Activated CD8-positive, alpha-beta memory T cell treated with anti-CD3 and anti-CD28 coated beads for 48 hours (primary cell): ENCODE measurements at regions not wholly inside any gene's neighbourhood (a gene's known extent, or its start where the extent isn't known, plus 50 kb on each side); places are given as distances from the start of the nearest gene placed in this dataset.

Source experiments
- DNase-seq, 3 experiments: peaks; one replicate each; pipeline ENCODE4 v3.0.0-alpha.2; 2020; ENCODE audit warnings: low read depth in 2 of 3, low spot score in 2 of 3

DNA sequence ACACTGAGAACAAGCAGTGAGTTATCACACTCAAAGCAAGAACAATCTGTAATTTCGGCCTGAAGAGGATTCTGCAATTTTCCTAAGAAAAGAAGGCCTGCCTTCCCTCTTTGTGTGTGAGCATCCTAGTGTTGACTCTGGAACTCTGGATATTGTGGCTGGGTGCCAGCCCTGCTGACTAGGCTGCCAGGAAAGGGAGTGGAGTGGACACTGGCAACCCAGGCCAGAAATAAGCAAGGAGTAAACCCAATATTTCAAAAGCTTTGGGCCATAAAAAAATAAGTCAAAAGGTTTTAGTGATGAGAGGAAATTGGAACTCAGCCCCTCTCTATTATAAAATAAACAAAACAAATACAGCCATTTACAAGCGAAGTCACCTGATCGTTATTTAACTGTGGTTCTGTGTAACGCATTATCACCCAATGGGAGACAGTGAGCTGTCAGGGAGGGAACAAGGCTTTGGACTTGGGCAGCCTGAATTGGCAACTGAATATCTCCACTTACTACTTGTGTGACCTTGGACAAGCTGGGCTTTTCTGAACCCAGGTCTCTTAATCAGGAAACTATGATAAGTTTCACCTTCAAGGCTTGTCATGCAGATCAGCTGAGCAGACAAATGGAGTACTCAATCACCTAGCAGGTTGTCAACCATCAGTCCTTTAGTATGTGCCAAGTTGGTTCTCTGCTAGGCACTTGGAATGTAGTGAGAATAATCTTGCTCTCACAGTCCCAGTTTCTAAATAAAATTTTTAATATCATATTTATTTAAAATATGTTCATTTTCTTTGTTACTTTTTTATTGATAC lies 196.2 kb downstream of the PAX1 start:
- no peak for DNase-seq

GRCh38 chr20:21900431-21900830 lies 195.0 kb downstream of the PAX1 start:
- no peak for DNase-seq

GRCh38 chr20:21874921-21875320 lies 169.5 kb downstream of the PAX1 start:
- no peak for DNase-seq

- DNase-seq = no peak
Observed at GRCh38 chr20:21874127-21874526, 168.7 kb downstream of the PAX1 start.

DNA sequence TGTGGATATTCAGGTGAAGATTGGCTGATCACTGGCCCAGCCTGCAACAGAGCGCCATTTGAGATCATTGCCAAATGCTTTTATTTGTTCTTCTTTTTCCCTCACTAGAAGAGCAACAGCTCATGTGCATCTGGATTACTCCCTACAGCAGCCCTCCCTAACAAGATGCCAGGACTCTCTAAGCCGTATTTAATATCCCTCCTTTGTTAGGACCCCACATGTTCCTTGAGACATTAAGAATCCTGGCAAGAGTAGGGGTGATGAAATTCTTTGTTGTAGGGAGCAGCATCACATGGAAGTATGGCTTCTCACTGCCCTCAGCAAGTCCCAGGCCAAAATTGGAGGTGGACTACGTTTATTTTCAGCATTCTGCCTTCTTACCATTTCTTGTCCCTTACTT lies 167.8 kb downstream of the PAX1 start:
- no peak for DNase-seq

DNA sequence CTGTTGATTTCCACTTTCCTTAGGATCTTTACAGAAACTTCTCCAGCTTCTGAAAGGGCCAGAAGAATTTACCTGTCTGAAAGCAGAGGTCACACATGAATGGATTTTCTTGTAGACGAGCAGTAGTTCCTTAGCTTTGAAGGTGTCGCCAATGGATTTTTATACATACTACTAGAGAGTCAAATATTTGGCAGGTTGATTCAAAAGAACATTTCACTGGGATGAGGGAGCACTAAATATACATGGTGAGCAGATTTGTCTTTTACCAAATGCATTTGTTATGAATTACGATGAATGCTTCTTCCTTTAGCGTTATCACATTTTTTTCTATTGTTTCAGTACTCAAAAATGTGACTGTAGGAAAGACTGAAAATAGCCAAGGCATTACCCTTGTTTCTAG lies 162.3 kb downstream of the PAX1 start:
- no peak for DNase-seq

DNA sequence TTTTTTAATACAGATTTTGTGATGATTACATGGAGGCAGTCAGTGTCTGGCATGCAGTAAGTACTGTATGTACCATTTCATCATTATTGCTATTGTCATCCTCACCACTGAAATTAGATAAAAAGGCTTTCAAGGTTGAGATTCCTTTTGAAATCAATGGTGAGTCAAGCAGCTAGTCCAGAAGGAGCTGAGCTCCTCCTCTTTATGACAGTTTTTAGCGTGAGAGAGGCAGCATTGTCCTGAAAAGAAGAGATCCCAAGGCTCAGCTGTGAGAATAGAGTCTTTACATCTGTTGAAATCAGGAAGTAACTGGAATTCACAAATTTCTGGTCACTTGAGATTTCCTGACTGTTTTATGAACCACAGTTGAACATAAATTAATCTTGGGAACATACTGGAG lies 161.9 kb downstream of the PAX1 start:
- no peak for DNase-seq

GRCh38 chr20:21862956-21863355 lies 157.5 kb downstream of the PAX1 start:
- DNase-seq = no peak

GRCh38 chr20:21862259-21862946 lies 156.9 kb downstream of the PAX1 start:
- DNase-seq = no peak

GRCh38 chr20:21840991-21841390 lies 135.5 kb downstream of the PAX1 start:
- no peak for DNase-seq

- DNase-seq = no peak
Observed at GRCh38 chr20:21839982-21840381, 134.5 kb downstream of the PAX1 start.

- DNase-seq = no peak
Observed at GRCh38 chr20:21836346-21836745, 130.9 kb downstream of the PAX1 start.

DNA sequence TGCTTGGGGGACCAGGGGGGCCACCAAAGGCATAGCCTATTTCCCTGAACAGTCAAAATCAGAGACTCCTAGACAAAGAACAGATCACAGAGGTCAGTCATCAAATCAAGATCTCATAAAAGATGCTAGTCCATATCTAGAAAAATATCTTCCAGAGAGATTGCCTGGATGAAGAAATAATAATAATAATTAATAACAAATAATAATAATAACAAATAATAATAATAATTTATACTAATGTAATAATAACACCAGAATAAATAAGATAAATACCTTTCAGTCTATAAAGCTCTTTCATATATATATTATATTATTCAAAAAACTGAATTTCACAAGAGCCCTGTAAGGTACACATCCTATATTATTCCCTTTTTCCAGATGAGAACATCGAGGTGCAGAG lies 129.6 kb downstream of the PAX1 start:
- no peak for DNase-seq

- no peak for DNase-seq
Observed at GRCh38 chr20:21832442-21833385, 127.2 kb downstream of the PAX1 start.

GRCh38 chr20:21826976-21827375 lies 121.5 kb downstream of the PAX1 start:
- DNase-seq = no peak

GRCh38 chr20:21821358-21821757 lies 115.9 kb downstream of the PAX1 start:
- DNase-seq = no peak

GRCh38 chr20:21820688-21821087 lies 115.2 kb downstream of the PAX1 start:
- DNase-seq = no peak

- DNase-seq = no peak
Observed at GRCh38 chr20:21820045-21820444, 114.6 kb downstream of the PAX1 start.

- no peak for DNase-seq
Observed at GRCh38 chr20:21812379-21812778, 106.9 kb downstream of the PAX1 start.

- no peak for DNase-seq
Observed at GRCh38 chr20:21809961-21810523, 104.6 kb downstream of the PAX1 start.
